ENCODE measurements at regions not wholly inside any gene's neighbourhood (a gene's known extent, or its start where the extent isn't known, plus 50 kb on each side); places are given as distances from the start of the nearest gene placed in this dataset.

- TF ChIP-seq CTCF (conservative IDR thresholded peaks at IDR 0.05) (no peak), ZFX (IDR thresholded peaks at IDR 0.05) (no peak)
Observed at GRCh38 chr3:107222907-107223306, 154.3 kb upstream of the CCDC54 start.
